PFSK-1 (cell line): ENCODE measurements at regions not wholly inside any gene's neighbourhood (a gene's known extent, or its start where the extent isn't known, plus 50 kb on each side); places are given as distances from the start of the nearest gene placed in this dataset.

Experiments used
- FOXP2 ChIP-seq: optimal IDR thresholded peaks from 2 replicates; pipeline ENCODE3; 2011; ENCODE audit warnings: borderline replicate concordance, control low read depth, inconsistent platforms; ENCODE audit not compliant: insufficient read depth; ENCODE audit errors: extremely low read length, extremely low read depth
- POLR2AphosphoS5 ChIP-seq: IDR thresholded peaks from 2 replicates; pipeline ENCODE4 v1.6.1; 2012; ENCODE audit warnings: low read depth, mild to moderate bottlenecking, control low read depth, low read length, moderate library complexity
- SIN3A ChIP-seq: IDR thresholded peaks from 2 replicates; pipeline ENCODE4 v1.6.1; 2012; ENCODE audit warnings: mild to moderate bottlenecking, low read length, moderate library complexity, borderline replicate concordance; ENCODE audit not compliant: insufficient read depth
- TAF1 ChIP-seq: IDR thresholded peaks from 2 replicates; pipeline ENCODE4 v1.6.1; 2012; ENCODE audit warnings: low read length, control low read depth, borderline replicate concordance; ENCODE audit not compliant: insufficient read depth
- TF ChIP-seq, protein P1 (sequence below), 2 experiments: IDR thresholded peaks; 2 replicates each; pipeline versions ENCODE4 v1.6.1 to v1.8.0; 2011 to 2012; ENCODE audit warnings: low read depth in 2 of 2, low read length in 2 of 2, control low read depth in 1 of 2, inconsistent platforms in 1 of 2, mild to moderate bottlenecking in 1 of 2, moderate library complexity in 1 of 2; ENCODE audit not compliant: insufficient read depth in 1 of 2

DNA sequence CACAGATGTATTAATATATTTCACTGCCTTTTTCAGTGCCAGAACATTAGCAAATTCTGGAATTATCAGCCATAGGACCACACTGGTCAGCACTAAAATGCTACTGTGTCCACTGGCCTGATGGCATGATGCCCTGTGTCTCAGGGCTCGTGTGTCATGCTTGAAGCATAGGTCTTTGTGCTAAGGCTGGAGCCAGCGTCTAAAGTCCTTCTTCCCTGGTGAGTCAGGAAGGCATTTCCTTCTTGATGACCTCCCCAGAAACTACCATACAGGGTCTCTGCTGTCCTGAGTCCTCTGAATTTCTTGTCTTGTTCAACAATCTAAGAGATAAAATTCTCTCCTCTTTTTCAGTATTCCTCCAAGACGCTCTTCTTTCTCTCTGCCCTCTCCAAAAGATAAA, 489.9 kb downstream of the PSAT1 start:
- TF ChIP-seq POLR2AphosphoS5 (no peak), FOXP2 (no peak), TAF1 (no peak), SIN3A (no peak)
- TF ChIP-seq, protein P1, sequence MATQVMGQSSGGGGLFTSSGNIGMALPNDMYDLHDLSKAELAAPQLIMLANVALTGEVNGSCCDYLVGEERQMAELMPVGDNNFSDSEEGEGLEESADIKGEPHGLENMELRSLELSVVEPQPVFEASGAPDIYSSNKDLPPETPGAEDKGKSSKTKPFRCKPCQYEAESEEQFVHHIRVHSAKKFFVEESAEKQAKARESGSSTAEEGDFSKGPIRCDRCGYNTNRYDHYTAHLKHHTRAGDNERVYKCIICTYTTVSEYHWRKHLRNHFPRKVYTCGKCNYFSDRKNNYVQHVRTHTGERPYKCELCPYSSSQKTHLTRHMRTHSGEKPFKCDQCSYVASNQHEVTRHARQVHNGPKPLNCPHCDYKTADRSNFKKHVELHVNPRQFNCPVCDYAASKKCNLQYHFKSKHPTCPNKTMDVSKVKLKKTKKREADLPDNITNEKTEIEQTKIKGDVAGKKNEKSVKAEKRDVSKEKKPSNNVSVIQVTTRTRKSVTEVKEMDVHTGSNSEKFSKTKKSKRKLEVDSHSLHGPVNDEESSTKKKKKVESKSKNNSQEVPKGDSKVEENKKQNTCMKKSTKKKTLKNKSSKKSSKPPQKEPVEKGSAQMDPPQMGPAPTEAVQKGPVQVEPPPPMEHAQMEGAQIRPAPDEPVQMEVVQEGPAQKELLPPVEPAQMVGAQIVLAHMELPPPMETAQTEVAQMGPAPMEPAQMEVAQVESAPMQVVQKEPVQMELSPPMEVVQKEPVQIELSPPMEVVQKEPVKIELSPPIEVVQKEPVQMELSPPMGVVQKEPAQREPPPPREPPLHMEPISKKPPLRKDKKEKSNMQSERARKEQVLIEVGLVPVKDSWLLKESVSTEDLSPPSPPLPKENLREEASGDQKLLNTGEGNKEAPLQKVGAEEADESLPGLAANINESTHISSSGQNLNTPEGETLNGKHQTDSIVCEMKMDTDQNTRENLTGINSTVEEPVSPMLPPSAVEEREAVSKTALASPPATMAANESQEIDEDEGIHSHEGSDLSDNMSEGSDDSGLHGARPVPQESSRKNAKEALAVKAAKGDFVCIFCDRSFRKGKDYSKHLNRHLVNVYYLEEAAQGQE (IDR thresholded peaks at IDR 0.05; ENCODE audit: insufficient read depth in 1 of 2, low read depth in 2 of 2, low read length in 2 of 2) = no peak

DNA sequence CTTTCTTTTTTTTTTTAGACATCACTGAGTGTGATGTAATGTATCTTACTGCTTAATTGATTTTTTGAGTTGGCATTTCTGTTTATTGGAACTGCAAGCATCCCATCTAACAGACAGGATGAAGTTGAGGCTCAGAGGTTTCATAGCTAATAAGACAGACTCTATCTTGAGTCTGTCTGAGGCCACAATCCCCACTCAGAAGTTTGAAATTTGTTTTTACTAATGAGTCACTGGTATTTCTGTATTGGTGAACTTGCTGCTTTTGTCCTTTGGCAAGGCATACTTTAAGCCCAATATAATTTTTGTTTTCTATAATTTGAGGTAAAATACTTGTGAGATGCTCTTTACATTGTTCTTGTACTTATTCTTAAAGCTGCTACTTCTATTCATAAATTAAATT, 491.2 kb downstream of the PSAT1 start:
- TF ChIP-seq POLR2AphosphoS5 (no peak), SIN3A (no peak), FOXP2 (no peak), TAF1 (no peak)
- TF ChIP-seq, protein P1 (IDR thresholded peaks at IDR 0.05; ENCODE audit: insufficient read depth in 1 of 2, low read depth in 2 of 2, low read length in 2 of 2) = no peak

DNA sequence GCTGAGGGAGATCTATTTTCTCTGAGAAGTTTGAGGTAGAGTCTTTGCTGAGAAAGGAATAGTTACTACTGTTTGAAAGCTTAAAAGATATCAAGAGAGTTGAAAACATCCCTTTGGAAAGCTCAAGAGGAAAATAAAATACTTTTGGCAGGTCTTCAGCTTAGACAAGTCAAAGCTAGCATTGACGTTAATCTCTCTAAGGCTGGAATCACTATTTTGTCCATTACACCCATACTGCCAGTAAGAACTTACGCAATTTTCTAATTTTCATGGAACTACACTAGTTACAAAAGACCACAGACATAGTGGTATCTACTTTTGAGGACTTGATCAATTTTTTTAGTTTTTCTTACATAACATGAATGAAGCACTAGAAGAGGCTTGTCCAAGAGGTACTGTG, 494.9 kb downstream of the PSAT1 start:
- no peak for TF ChIP-seq SIN3A
- no peak for TF ChIP-seq FOXP2
- TF ChIP-seq POLR2AphosphoS5 = no peak
- TF ChIP-seq, protein P1 (IDR thresholded peaks at IDR 0.05; ENCODE audit: insufficient read depth in 1 of 2, low read depth in 2 of 2, low read length in 2 of 2) = no peak
- no peak for TF ChIP-seq TAF1

DNA sequence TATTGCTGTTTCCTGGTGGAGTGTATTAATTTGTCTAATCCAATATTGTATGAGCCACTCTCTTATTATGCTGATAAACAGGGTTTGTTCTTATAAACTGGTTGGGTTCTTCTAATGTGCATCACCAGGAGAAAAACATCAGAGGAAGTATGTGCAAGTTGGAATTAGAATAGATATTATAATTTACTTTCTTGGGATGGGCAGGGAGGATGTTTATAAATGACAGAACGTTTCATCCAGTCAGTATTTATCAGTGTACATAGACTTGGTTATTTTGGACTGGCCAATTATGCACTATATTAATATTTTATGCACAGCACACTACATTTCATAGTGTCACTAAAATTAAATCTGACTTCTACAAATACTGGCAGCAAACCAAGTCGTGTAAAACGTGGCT, 495.8 kb downstream of the PSAT1 start:
- TF ChIP-seq FOXP2 (no peak), TAF1 (no peak), SIN3A (no peak)

DNA sequence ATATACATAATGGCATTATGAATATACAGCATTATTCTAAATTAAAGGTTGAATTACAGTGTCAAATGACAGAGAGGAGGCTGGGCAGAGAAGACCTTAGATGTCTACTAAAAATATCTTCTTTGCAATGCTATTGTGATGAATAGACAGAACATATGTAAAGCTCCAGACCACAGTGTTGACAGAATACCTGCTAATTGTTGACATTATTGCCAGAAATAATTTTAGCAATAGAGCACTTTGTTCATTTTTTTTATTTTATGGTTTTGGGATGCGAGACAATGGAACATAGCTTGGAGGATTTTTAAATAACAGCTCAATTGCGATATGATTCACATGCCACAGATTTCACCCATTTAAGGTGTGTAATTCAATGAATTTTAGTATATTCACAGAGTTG, 508.8 kb downstream of the PSAT1 start:
- TF ChIP-seq SIN3A = no peak
- no peak for TF ChIP-seq POLR2AphosphoS5
- TF ChIP-seq FOXP2 = no peak
- TF ChIP-seq TAF1 = no peak
- TF ChIP-seq, protein P1 (IDR thresholded peaks at IDR 0.05; ENCODE audit: insufficient read depth in 1 of 2, low read depth in 2 of 2, low read length in 2 of 2) = no peak
